ENCODE measurements at regions not wholly inside any gene's neighbourhood (a gene's known extent, or its start where the extent isn't known, plus 50 kb on each side); places are given as distances from the start of the nearest gene placed in this dataset.
"Not testable (repeated sequence)": the region's sequence is repeated elsewhere in the genome, so short reads cannot be mapped to it uniquely, and the experiment has no call there.

- H3K18ac ChIP-seq (ENCODE audit: low read length): no peak overlapping the region
- no peaks in the 10 kb centered on the region for H3K4me1 ChIP-seq (ENCODE audit: control insufficient read depth in 1 of 2, insufficient read depth in 2 of 2, low read length in 2 of 2)
- no peaks in the 10 kb centered on the region for H3K79me2 ChIP-seq (ENCODE audit: control insufficient read depth, insufficient read depth, low read length, poor library complexity)
- H3K4ac ChIP-seq (ENCODE audit: low read depth, low read length): no peak overlapping the region
- no peaks in the 10 kb centered on the region for H3K79me1 ChIP-seq (ENCODE audit: low read length)
- peaks cover 5% of the 10 kb centered on the region for H3K9me3 ChIP-seq (ENCODE audit: insufficient read depth, low read depth, low read length)
- H3K9ac ChIP-seq (ENCODE audit: low read length): no peak overlapping the region
- H3K27me3 ChIP-seq (ENCODE audit: insufficient read depth, low read length): no peaks in the 10 kb centered on the region
- no peak overlapping the region for H2AFZ ChIP-seq (ENCODE audit: insufficient read depth, low read length, poor library complexity)
- no CpG with 5 or more reads among the region's 6 CpGs for WGBS (ENCODE audit: extremely low coverage, insufficient coverage, insufficient read length)
- H4K91ac ChIP-seq (ENCODE audit: low read depth, low read length): no peak overlapping the region
- H2BK5ac ChIP-seq (ENCODE audit: low read depth, low read length, poor library complexity): no peak overlapping the region
- no peak overlapping the region for H2AK5ac ChIP-seq (ENCODE audit: low read length)
- no peak overlapping the region for H3K4me2 ChIP-seq (ENCODE audit: low read length)
- H3K4me3 ChIP-seq (ENCODE audit: low read depth, low read length): no peak overlapping the region
- no peak overlapping the region for H4K12ac ChIP-seq (ENCODE audit: low read depth, low read length)
- no peak overlapping the region for H2BK12ac ChIP-seq (ENCODE audit: low read length)
- H3K14ac ChIP-seq (ENCODE audit: low read length): no peak overlapping the region
- H3K36me3 ChIP-seq (ENCODE audit: control insufficient read depth in 1 of 2, insufficient read depth in 2 of 2, low read length in 2 of 2): no peaks in the 10 kb centered on the region
- H3K23ac ChIP-seq (ENCODE audit: low read length): no peak overlapping the region
- H4K8ac ChIP-seq (ENCODE audit: low read depth, low read length): no peak overlapping the region
- no peak overlapping the region for H3K27ac ChIP-seq (ENCODE audit: low read depth, low read length)
- no peak overlapping the region for H2BK120ac ChIP-seq (ENCODE audit: insufficient read depth, low read length, poor library complexity)
- peak; percentile 82 to 92 for DNase-seq
These were observed 312.5 kb upstream of the DUSP10 start for GRCh38 chr1:222054416-222054815.

- H3K4me3 ChIP-seq (ENCODE audit: low read depth, low read length): no peak overlapping the region
- no peak overlapping the region for H3K23ac ChIP-seq (ENCODE audit: low read length)
- no peaks in the 10 kb centered on the region for H3K27me3 ChIP-seq (ENCODE audit: insufficient read depth, low read length)
- H2BK12ac ChIP-seq (ENCODE audit: low read length): no peak overlapping the region
- H3K4me2 ChIP-seq (ENCODE audit: low read length): no peak overlapping the region
- no peak overlapping the region for H4K91ac ChIP-seq (ENCODE audit: low read depth, low read length)
- WGBS (ENCODE audit: extremely low coverage, insufficient coverage, insufficient read length): no CpG with 5 or more reads among the region's 5 CpGs
- H2BK5ac ChIP-seq (ENCODE audit: low read depth, low read length, poor library complexity): no peak overlapping the region
- H3K14ac ChIP-seq (ENCODE audit: low read length): no peak overlapping the region
- no peak overlapping the region for H4K12ac ChIP-seq (ENCODE audit: low read depth, low read length)
- no peak overlapping the region for H4K8ac ChIP-seq (ENCODE audit: low read depth, low read length)
- H3K9ac ChIP-seq (ENCODE audit: low read length): no peak overlapping the region
- no peak overlapping the region for H3K18ac ChIP-seq (ENCODE audit: low read length)
- H3K79me2 ChIP-seq (ENCODE audit: control insufficient read depth, insufficient read depth, low read length, poor library complexity): no peaks in the 10 kb centered on the region
- no peak overlapping the region for H3K27ac ChIP-seq (ENCODE audit: low read depth, low read length)
- H2BK120ac ChIP-seq (ENCODE audit: insufficient read depth, low read length, poor library complexity): no peak overlapping the region
- H3K9me3 ChIP-seq (ENCODE audit: insufficient read depth, low read depth, low read length): peaks cover 2% of the 10 kb centered on the region
- no peaks in the 10 kb centered on the region for H3K4me1 ChIP-seq (ENCODE audit: control insufficient read depth in 1 of 2, insufficient read depth in 2 of 2, low read length in 2 of 2)
- H2AFZ ChIP-seq (ENCODE audit: insufficient read depth, low read length, poor library complexity): no peak overlapping the region
- H2AK5ac ChIP-seq (ENCODE audit: low read length): no peak overlapping the region
- H3K36me3 ChIP-seq (ENCODE audit: control insufficient read depth in 1 of 2, insufficient read depth in 2 of 2, low read length in 2 of 2): no peaks in the 10 kb centered on the region
- no peak for DNase-seq
- no peak overlapping the region for H3K4ac ChIP-seq (ENCODE audit: low read depth, low read length)
- H3K79me1 ChIP-seq (ENCODE audit: low read length): no peaks in the 10 kb centered on the region
These were observed 312.0 kb upstream of the DUSP10 start for GRCh38 chr1:222053790-222054294.

- not testable (repeated sequence) for H4K91ac ChIP-seq (ENCODE audit: low read depth, low read length); H4K8ac ChIP-seq (ENCODE audit: low read depth, low read length); H2BK5ac ChIP-seq (ENCODE audit: low read depth, low read length, poor library complexity); H2AK5ac ChIP-seq (ENCODE audit: low read length); H3K9ac ChIP-seq (ENCODE audit: low read length); H3K18ac ChIP-seq (ENCODE audit: low read length); H2AFZ ChIP-seq (ENCODE audit: insufficient read depth, low read length, poor library complexity); H3K36me3 ChIP-seq (ENCODE audit: control insufficient read depth in 1 of 2, insufficient read depth in 2 of 2, low read length in 2 of 2); H3K79me1 ChIP-seq (ENCODE audit: low read length); H4K12ac ChIP-seq (ENCODE audit: low read depth, low read length); H3K27ac ChIP-seq (ENCODE audit: low read depth, low read length); H3K27me3 ChIP-seq (ENCODE audit: insufficient read depth, low read length); H3K4me2 ChIP-seq (ENCODE audit: low read length); H3K14ac ChIP-seq (ENCODE audit: low read length); DNase-seq; H3K4me1 ChIP-seq (ENCODE audit: control insufficient read depth in 1 of 2, insufficient read depth in 2 of 2, low read length in 2 of 2); H3K4ac ChIP-seq (ENCODE audit: low read depth, low read length); H2BK12ac ChIP-seq (ENCODE audit: low read length); H3K23ac ChIP-seq (ENCODE audit: low read length); H2BK120ac ChIP-seq (ENCODE audit: insufficient read depth, low read length, poor library complexity); H3K4me3 ChIP-seq (ENCODE audit: low read depth, low read length); H3K9me3 ChIP-seq (ENCODE audit: insufficient read depth, low read depth, low read length); H3K79me2 ChIP-seq (ENCODE audit: control insufficient read depth, insufficient read depth, low read length, poor library complexity)
- no CpG with 5 or more reads among the region's 1 CpG for WGBS (ENCODE audit: extremely low coverage, insufficient coverage, insufficient read length)
These were observed 309.4 kb upstream of the DUSP10 start for GRCh38 chr1:222051311-222051710.

- not testable (repeated sequence) for H3K27ac ChIP-seq (ENCODE audit: low read depth, low read length); H3K27me3 ChIP-seq (ENCODE audit: insufficient read depth, low read length)
- no CpG with 5 or more reads among the region's 28 CpGs for WGBS (ENCODE audit: extremely low coverage, insufficient coverage, insufficient read length)
These were observed 307.8 kb upstream of the DUSP10 start for GRCh38 chr1:222049661-222050060.

More at GRCh38 chr1:222049661-222050060, 307.8 kb upstream of the DUSP10 start:
- not testable (repeated sequence) for H2AFZ ChIP-seq (ENCODE audit: insufficient read depth, low read length, poor library complexity); H2BK12ac ChIP-seq (ENCODE audit: low read length); DNase-seq; H3K23ac ChIP-seq (ENCODE audit: low read length); H4K12ac ChIP-seq (ENCODE audit: low read depth, low read length); H3K79me1 ChIP-seq (ENCODE audit: low read length); H3K4me1 ChIP-seq (ENCODE audit: control insufficient read depth in 1 of 2, insufficient read depth in 2 of 2, low read length in 2 of 2); H3K9me3 ChIP-seq (ENCODE audit: insufficient read depth, low read depth, low read length); H2BK120ac ChIP-seq (ENCODE audit: insufficient read depth, low read length, poor library complexity); H2BK5ac ChIP-seq (ENCODE audit: low read depth, low read length, poor library complexity); H3K4ac ChIP-seq (ENCODE audit: low read depth, low read length); H2AK5ac ChIP-seq (ENCODE audit: low read length); H3K14ac ChIP-seq (ENCODE audit: low read length); H3K36me3 ChIP-seq (ENCODE audit: control insufficient read depth in 1 of 2, insufficient read depth in 2 of 2, low read length in 2 of 2); H3K4me3 ChIP-seq (ENCODE audit: low read depth, low read length); H3K4me2 ChIP-seq (ENCODE audit: low read length); H3K79me2 ChIP-seq (ENCODE audit: control insufficient read depth, insufficient read depth, low read length, poor library complexity); H4K8ac ChIP-seq (ENCODE audit: low read depth, low read length); H3K9ac ChIP-seq (ENCODE audit: low read length); H3K18ac ChIP-seq (ENCODE audit: low read length)
- H4K91ac ChIP-seq (ENCODE audit: low read depth, low read length): peak overlapping the region; percentile 9
